NCI-H2081 (cell line): ENCODE measurements at regions not wholly inside any gene's neighbourhood (a gene's known extent, or its start where the extent isn't known, plus 50 kb on each side); places are given as distances from the start of the nearest gene placed in this dataset.

Experiments
- DNase-seq, 2 experiments: peaks; one replicate each; lab custom pipeline; 2025; lab: John Stamatoyannopoulos, UW

DNA sequence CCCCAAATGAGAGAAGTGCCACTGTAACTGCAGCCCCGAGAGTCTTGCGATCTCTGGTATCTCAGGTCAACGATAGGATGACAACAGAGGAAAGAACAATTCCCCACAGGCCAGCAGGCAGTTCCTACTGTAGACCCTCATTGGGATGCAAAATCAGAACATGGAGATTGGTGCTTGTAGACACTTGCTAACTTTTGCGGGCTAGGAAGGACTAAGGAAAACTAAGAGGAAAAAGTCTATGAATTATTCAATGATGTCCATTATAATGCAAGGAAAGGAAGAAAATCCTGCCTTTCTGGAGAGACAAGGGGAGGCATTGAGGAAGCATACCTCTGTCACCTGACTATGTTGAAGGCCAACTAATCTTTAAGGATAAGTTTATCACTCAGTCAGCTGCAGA lies 51.9 kb upstream of the CWC22 start:
- DNase-seq = no peak

DNA sequence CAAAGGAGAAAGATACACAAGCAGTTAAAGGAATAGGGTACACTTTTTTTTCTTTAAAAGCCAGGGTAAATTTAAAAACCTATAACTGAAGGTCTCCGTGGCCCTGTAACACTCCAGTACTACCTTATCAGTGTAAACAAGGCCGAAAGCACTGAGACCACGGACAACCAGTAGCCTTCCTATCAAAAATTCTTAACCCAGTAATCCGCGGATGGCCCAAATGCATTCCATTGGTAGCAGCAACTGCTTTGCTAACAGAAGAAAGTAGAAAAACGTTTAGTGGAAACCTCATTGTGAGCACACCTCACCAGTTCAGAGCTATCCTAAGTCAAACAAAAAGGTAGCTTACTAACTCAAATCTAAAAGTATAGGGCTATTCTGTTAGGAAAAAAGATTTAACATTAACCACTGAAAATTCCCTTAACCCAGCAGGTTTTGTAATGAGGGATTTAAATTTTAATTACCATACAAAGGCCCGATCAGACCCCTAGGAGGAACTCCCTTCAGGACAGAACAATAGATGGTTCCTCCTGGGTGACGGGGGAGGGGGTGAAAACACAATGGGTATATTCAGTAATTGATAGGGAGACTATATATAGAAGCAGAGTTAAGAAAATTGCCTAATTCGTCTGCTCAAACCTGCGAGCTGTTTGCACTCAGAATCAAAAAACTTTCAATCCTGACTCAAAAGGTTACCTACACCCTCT lies 50.8 kb upstream of the CWC22 start:
- no peak for DNase-seq
